Activated naive CD4-positive, alpha-beta T cell (primary cell): ENCODE measurements at regions not wholly inside any gene's neighbourhood (a gene's known extent, or its start where the extent isn't known, plus 50 kb on each side); places are given as distances from the start of the nearest gene placed in this dataset.
"Not testable (repeated sequence)": the region's sequence is repeated elsewhere in the genome, so short reads cannot be mapped to it uniquely, and the experiment has no call there.

Experiments used
- DNase-seq, 4 experiments: peaks; one replicate each; lab custom pipeline; 2025; lab: John Stamatoyannopoulos, UW

DNA sequence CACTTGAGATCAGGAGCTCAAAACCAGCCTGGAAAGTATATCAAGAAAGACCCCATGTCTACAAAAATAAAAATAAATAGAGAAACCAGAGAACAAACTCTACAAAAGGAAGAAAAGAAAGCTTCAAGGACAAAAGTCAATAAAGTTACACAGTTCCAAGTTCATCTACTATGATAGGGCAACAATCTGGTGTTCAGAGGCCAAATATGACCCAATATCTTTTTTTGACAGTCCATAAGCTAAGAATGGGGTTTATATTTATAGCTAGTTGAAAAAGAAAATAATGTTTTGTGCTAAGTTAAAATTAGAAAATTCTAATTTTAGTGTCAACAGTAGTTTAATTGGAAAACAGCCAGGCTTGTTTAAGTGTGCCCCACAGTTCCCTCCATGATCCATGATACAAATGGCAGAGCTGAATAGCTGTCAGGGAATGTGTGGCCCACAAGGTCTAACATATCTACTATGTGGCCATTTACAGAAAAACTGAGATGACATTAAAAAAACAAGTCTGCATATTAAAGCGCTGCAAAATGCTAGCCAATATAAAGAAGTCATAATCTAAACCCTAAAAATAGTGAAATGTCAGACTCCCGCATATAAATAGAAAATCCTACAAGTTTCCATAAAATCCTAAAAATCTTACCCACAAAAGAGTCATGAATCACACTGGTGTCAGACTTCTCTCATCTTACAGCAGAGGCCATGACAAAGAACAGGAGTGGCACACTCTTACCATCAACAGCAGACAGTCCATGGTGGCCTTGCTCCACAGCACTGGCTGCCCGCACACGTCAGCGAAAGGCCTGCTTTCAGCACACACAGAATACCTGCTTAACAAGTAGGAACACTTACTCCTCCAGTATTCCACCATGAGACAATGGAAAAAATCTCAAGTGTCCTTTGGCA is 281.9 kb upstream of the HSFY2 start:
- no peak for DNase-seq

DNA sequence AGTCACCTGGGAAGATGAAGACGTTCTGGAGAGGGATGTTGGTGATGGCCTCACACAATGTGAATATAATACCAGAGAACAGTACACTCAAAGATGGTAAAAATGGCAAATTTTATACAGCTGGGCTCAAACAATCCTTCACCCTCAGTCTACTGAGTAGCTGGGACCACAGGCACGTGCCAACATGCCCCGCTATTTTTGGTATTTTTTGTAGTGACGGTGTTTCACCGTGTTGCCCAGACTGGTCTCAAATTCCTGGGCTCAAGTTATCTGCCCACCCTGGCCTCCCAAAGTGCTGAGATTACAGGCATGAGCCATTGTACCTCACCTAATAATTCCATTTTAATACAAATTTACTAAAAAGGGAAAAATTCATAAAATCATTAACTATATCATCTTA is 280.3 kb upstream of the HSFY2 start:
- no peak for DNase-seq

DNA sequence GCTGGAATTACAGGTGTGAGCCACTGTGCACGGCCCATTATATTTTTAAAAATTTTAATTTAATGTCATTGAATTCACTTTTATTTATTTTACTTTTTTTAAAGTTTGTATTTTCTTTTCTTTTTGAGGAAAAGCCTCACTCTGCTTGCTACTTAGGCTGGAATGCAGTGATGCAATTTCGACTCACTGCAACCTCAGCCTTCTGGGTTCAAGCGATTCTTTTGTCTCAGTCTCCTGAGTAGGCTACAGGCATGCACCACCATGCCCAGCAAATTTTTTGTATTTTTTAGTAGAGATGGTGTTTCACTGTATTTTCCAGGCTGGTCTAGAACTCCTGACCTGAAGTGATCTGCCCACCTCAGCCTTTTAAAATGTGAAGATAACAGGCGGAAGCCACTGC is 277.5 kb upstream of the HSFY2 start:
- no peak for DNase-seq

DNA sequence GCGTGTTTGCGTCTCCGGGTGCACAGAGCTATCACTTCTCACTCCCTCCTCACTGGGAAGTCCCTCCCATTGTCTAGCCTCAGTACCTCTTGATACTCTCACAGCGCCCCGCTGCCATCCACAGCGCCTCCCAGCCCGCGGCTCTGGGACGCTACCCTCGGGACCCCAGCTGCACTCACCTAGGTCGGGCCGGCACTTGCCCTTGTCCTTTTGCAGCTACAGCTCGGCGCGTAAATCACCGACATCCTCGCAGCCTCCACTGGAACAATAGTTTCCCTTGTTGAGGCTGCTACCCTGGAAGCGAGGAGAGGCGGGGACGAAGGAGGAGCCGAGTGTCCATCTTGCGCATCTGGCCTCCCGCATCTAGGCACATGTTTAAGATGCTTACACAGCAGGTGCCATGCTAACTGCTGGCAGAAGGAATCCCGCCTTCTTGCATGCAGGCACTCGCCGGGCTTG is 269.5 kb upstream of the HSFY2 start:
- no peak for DNase-seq

DNA sequence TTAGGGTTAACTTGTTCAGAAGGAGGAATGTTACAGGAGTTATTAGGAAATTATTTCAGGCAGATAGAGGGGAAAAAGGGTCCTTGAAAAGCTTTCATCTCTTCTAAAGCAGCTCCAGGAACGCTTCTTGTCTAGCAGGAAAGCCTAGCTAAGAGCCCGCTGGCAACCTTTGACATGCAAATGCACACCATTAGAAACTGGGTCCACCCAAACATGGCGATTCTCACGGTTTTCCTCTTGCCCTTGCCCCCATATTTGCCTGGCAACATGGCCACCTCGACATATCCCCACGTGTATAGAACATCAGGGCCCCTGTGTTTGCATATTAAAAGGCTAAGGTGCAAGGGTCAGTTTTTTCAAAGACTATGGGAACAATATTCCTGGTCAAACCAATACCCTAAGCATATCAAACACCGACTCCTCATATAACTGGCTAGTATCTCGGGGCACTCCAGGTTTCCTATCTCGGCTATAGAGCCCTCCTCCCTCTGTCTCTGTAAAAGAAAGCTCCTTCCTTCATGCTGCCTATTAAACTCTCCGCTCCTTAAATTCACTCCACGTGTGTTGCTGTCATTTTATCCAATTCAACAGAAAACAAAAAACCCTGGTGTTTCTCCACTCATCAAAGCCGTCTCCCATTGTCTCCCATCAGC is 268.9 kb upstream of the HSFY2 start:
- DNase-seq: no peak

DNA sequence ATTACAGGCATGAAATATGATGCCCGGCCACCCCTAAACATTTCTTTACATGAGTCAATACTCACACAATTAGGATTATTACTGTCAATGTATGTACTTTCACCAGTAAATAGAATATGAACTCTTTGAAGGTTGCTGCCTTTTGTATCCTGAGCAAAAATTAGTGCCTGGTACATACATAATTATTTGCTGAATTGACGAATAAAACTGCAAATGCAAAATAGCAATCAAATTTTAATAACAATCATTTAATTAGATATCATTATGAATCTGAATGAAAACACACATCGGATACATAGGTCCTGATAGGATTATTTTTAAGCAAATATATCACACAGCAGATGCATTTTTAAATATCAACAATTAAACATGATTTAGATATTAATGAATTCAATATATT is 253.1 kb upstream of the HSFY2 start:
- DNase-seq: no peak

DNA sequence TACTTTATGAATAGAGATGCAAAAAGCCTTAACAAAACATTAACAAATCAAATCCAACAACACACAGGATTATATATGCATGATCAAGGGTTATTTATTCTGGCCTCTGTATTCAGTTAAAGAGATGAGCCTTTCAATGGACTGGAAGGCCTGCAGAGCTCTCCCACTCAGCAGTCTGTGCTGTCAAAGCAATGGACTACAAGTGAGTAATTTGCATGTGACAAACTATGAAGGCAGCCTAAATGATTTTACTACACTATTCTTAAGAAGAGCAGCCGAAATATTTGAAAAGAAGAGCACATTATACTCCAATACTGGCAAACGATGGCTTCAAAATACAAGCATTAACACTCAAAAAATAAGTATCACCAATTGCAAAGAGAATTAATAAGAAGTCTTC is 250.4 kb upstream of the HSFY2 start:
- no peak for DNase-seq

DNA sequence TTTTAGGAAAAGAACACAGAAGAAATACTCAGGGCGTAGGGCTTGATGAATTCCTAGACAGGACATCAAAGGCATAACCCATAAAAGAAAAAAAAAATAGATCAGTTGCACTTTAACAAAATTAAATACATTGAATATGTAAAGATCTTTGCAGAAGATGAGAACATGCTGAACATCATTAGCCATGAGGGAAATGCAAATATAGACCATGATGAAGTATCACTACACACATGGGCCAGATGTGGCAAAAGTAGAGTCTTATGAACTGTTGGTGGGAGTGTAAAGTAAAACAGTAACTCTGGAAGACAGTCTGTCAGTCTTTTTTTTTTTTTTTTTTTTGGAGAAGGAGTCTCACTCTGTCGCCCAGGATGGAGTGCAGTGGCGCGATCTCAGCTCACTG is 246.7 kb upstream of the HSFY2 start:
- DNase-seq: no peak

DNA sequence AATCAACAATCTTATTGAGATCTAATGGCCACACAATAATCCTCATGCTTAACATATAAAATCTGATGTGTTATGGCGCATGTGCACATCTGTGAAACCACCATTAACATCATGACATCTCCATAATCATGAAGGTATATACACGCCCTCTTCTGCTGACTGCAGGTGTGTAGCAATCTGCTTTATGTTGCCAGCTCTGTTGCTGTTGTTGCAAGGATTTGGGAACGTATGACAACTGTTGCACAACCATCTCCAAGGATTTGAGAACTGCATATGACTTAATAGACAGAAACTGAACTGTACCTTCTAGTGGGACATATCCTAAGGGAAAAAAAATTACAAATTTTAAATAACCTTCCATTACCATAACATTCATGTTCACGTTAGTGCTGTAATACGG is 243.5 kb upstream of the HSFY2 start:
- no peak for DNase-seq

DNA sequence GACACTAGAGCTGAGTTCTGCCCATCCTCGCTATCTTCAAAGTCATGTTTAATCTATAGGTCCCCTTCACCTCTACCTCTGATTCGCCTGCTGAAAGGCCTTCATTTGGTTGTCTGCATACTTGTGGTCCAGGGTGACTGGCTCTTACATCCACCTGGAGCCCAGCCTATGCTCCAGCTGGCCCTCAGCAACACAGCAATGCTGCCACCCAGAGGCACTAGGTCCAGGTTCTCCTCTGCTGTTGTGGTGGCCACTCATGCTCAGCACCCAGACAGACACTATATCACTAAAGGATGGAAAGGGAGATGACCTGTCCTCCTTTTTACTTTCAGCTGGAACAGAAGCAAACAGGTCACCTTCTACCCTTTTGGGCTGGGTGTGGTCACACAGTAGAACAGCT is 242.3 kb upstream of the HSFY2 start:
- no peak for DNase-seq

DNA sequence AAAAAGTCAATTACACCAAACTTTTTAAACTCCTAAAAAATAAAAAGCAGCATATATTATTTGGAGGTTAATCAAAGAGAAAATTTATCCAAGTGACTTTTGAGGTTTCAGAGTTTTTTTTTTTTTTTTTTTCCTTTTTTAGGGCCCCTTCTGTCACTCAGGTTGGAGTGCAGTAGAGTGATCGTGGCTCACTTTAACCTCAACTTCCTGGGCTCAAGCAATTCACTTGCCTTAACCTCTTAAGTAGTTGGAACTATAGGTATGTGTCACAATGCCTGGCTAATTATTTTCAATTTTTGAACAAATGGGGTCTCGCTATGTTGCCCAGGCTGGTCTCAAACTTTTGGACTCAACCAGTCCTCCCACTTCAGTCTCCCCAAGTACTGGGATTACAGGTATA is 241.7 kb upstream of the HSFY2 start:
- no peak for DNase-seq

DNA sequence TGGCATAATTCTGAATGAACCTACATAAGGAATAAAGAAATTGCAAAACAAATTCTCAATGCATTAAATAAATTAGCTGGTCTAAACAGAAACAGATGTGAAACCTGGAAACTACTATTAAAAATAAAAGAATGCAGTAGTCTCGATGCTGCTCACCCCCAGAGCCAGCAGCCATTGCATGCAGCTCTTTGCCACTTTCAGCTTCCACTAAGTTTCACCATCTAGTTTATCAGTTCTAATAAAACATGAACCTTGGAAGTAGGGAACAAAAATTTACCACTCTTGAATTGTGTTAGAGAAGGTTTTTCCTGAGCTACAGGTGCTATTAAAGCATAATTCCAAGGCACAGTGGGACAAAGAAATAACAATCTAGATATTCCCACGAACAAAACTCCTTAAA is 239.4 kb upstream of the HSFY2 start:
- no peak for DNase-seq

DNA sequence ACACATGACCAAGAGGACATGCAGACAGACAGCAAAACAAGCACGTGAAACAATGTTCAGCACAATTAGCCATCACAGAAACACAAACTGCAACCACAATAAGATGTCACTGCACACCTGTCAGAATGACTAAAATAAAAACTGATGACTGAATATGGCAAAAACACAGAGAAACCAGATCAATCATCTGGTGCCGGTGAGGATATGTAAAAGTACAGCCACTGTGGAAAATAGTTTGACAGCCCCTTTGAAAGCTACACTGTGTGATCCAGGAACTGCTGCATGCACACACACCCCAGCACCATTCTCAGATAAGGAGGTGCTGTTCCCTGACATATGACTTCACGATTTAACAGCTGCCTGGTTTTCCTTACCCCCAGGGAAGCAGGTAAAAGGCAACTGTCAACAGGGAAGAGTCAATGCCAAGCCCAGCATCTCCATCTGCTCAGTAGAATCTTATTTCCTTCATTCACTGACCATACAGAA is 238.1 kb upstream of the HSFY2 start:
- DNase-seq: no peak

DNA sequence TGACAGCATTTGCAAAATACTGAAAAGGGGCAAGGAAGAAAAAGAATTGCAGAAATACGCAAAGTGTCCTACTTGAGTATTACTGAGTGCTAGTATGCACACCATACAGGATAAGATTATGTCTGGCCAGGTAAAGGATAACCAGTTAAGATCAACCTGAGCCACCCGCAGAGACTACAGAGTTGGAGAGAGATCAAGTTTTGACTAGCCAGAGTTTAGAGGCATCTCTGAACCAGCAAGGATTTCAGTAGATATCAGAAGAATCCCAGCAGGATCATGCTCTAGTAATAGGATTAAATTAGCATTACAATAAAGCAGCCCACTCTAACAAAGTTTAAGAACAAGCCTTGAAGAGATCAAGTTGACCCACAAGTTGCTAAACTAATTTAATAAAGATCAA is 232.7 kb upstream of the HSFY2 start:
- DNase-seq: no peak

DNA sequence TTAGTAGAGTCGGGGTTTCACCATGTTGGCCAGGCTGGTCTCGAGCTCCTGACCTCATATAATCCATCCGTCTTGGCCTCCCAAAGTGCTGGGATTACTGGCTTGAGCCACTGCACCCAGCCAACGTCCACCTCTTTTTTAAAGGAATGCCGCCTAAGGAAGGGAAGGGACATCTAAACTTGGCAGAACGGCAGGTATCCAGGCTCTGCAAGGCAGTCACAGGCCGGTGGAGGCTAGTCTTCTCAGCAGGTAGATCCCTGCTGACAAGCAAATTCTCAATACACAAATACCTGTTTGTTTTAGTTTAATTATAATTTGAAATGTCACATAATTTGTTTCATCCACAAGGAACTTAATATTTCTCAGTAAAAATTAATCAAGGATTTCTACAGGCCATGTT is 232.0 kb upstream of the HSFY2 start:
- DNase-seq: no peak

DNA sequence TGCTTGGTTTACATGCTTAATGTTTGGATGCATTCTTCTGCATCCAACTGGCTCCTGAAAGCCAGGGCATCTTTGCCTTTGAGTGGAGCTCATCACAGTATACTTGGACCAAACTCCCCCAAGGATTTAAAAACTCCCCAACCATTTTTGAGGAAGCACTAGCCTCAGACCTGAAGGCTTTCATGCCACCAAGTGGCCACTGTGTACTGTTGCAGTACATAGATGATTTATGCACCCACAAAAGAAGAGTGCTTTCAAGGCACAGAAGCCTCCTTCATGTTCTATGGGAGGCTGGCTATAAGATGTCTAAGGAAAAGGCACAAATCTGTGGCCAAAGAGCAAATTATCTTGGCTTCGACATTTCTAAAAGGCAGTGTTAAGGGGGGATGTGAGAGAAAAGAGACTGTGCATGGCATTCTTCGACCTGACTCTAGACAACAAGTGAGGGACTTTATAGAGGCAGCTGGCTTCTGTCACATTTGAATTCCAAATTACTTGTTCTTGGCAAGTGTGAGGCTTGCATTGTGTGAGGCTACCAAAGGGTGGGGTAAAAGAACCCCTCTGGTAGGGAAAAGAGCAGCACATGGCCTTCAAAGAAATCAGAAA is 224.2 kb upstream of the HSFY2 start:
- no peak for DNase-seq

DNA sequence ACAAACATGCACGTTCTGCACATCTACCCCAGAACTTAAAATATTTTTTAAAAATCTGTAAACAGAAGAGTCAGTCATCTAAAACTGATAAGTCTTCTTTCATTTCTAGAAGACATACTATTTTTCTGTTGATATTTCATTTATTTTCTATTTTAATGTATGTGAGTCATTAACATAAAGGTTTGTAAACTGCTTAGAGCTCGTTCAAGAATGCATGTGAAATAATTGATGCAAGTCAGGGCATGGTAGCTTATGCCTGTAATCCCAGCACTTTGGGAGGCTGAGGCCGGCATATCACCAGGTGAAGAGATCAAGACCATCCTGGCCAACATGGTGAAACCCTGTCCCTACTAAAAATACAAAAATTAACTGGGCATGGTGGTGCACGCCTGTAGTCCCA is 219.9 kb upstream of the HSFY2 start:
- no peak for DNase-seq

DNA sequence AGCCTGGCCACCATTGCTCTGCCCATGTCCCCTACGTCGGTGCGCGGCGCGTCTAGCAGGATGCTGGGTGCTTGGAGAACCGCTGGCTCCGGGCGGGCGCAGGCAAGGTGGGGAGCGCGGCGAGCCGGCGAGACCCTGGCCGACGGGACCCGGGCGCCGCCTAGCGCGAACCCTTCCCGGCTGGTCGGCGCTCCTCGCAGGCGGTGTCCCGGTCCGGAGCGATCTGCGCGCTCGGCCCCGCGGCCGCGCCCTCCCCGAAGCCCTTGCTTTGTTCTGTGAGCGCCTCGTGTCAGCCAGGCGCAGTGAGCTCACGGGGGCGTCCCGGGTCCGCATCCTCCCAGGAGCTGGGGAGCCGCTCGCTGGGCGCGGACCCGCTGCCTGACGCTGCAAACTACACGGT is 219.1 kb upstream of the HSFY2 start:
- DNase-seq: not testable (repeated sequence)

DNA sequence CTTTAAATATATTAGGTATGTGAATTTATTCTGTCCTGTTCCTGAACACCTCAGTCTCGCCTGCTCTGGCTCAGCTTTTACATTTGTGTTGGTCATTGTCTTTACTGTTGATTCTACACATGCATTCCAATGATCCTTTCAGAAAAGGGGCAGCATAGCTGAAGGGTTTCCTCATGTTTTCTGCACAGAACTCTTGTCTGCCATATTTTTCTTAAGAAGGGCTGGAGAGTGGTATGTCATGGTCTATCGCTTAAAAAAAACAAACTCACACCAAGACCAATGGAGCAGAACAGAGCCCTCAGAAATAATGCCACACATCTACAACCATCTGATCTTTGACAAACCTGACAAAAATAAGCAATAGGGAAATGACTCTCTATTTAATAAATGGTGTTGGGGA is 215.8 kb upstream of the HSFY2 start:
- no peak for DNase-seq

DNA sequence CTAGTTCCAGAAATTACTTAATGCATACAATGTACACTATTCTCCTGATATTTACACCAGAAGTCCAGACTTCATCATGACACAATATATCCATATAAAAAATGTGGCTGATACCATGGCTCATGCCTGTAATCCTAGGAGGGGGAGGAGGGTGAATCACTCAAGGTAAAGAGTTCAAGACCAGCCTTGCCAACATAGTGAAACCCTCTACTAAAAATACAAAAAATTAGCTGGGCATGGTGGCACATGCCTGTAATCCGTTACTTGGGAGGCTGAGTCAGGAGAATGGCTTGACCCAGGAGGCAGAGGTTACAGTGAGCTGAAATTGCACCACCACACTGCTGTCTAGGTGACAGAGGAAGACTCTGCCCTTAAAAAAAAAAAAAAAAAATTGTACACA is 192.5 kb upstream of the HSFY2 start:
- DNase-seq: no peak

DNA sequence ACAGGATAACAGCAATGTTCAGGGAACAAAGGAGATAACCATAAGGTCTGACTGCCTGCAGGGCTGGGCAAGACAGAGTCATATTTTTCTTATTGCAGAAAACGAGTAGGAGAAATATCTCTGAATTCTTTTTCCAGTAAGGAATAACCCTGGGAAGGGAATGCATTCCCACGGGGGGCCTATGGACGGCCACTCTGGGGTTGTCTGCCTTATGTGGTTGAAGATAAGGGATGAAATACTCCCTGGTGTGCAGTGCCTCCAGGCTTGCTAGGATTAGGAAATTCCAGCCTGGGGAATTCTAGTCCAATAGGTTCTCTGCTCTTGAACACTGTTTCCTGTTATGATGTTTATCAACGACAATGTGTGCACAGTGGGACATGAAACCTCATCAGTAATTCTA is 185.3 kb upstream of the HSFY2 start:
- DNase-seq: no peak

DNA sequence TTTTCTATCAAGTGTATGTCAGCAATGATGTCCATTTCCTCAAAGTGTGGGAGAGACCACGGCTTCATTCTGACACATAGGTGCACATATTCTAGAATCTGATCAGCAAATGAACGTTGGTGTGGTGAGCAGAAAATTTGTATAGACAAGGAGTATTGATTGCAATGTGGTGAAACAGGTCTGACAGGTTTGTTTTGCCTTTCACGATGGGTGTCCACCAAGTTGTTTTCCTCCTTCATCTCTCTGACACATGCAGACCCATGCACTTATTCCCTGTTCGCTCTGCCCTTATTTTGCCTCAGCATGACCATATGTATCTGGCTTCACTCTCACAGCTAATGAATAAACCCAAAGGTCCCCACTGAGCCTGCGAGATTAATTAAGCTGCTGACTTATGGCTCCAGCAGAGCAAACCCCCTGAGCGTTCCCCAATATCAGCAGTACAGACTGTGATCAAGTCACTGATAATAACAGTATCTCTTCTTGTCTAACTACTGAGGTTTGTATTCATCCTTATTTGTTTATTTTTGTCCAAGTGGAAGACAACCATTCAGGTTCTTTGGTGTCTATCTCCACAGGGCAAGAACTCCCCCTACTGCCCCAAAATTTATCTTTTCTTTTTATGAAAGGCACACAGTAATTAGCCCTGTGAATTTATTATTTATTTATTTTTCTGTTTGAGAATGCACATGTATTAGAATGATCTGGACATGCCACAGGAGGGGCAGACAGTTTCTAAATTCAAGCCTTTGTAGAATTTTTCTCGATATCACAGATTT is 178.3 kb upstream of the HSFY2 start:
- no peak for DNase-seq
